ENCODE measurements at regions not wholly inside any gene's neighbourhood (a gene's known extent, or its start where the extent isn't known, plus 50 kb on each side); places are given as distances from the start of the nearest gene placed in this dataset.

DNA sequence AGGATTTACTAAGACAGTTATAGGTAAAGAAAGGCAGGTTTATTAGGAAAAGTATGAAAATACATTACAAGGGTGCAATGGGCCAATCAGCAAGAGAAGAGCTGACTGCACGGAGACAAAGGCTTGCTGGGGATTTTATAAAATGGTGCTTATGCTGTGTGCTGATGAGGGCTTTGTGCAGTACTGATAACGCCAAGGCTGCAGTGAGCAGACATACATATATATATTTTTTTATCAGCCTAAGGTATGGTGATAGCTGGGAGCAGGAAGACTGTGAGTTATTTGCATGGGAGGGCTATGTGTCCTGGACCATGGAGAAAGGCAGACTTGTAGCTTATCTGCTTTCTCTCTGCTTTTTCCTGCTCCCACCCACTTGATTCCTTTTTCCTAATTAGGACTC is 208.1 kb upstream of the ACTBL2 start:
- ChIA-PET POLR2A (no interaction called here), CTCF (interaction anchor here (1.4 kb wide), 1 partner anchor 393 kb away, joined by 4 read pairs; no protein-coding TSS in a partner anchor)

GRCh38 chr5:57687596-57687995 is 205.0 kb upstream of the ACTBL2 start:
- POLR2A ChIA-PET: no interaction called here
- CTCF ChIA-PET: no interaction called here
- Histone ChIP-seq H3K27me3 (ENCODE audit: control insufficient read depth, insufficient read depth, low read length) (no peaks in the 10 kb centered on the region), H3K27ac (ENCODE audit: low read depth, low read length) (no peak overlapping the region), H3K9me3 (ENCODE audit: control insufficient read depth, insufficient read depth, low read length) (no peaks in the 10 kb centered on the region), H3K4me3 (ENCODE audit: low read depth, low read length) (no peak overlapping the region)
- no peak for TF ChIP-seq CTCF (IDR thresholded peaks at IDR 0.05; ENCODE audit: low read depth, low read length)
- no peak for DNase-seq (ENCODE audit: low read depth, low spot score)

More for the DNA sequence above, 208.1 kb upstream of the ACTBL2 start:
- DNase-seq (ENCODE audit: low read depth, low spot score): no peak
- Histone ChIP-seq H3K4me3 (ENCODE audit: low read depth, low read length) (no peak overlapping the region), H3K27me3 (ENCODE audit: control insufficient read depth, insufficient read depth, low read length) (no peaks in the 10 kb centered on the region), H3K27ac (ENCODE audit: low read depth, low read length) (no peak overlapping the region), H3K9me3 (ENCODE audit: control insufficient read depth, insufficient read depth, low read length) (no peaks in the 10 kb centered on the region)
- TF ChIP-seq CTCF (IDR thresholded peaks at IDR 0.05; ENCODE audit: low read depth, low read length): no peak

- Histone ChIP-seq H3K4me3 (ENCODE audit: low read depth, low read length) (no peak overlapping the region), H3K27ac (ENCODE audit: low read depth, low read length) (no peak overlapping the region), H3K27me3 (ENCODE audit: control insufficient read depth, insufficient read depth, low read length) (no peaks in the 10 kb centered on the region), H3K9me3 (ENCODE audit: control insufficient read depth, insufficient read depth, low read length) (no peaks in the 10 kb centered on the region)
- CTCF ChIA-PET: no interaction called here
- DNase-seq (ENCODE audit: low read depth, low spot score): no peak
- POLR2A ChIA-PET: no interaction called here
- no peak for TF ChIP-seq CTCF (IDR thresholded peaks at IDR 0.05; ENCODE audit: low read depth, low read length)
These were observed 203.1 kb upstream of the ACTBL2 start for GRCh38 chr5:57685516-57686255.

DNA sequence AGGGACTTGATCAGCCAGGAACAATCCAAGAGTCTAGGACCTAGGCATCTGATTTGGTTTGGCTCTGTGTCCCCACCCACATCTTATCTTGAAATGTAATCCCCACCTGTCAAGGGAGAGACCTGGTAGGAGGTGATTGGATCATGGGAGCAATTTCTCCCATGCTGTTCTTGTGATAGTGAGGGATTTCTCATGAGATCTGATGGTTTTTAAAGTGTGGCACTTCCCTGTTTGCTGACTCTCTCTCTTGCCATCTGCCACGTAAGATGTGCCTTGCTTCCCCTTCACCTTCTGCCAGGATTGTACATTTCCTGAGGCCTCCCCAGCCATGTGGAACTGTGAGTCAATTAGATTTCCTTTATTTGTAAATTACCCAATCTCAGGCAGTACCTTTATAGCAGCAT is 201.7 kb upstream of the ACTBL2 start:
- H3K27me3 ChIP-seq (ENCODE audit: control insufficient read depth, insufficient read depth, low read length): no peaks in the 10 kb centered on the region
- ChIA-PET CTCF (no interaction called here), POLR2A (no interaction called here)
- no peak overlapping the region for H3K4me3 ChIP-seq (ENCODE audit: low read depth, low read length)
- DNase-seq (ENCODE audit: low read depth, low spot score): no peak
- no peak overlapping the region for H3K27ac ChIP-seq (ENCODE audit: low read depth, low read length)
- TF ChIP-seq CTCF (IDR thresholded peaks at IDR 0.05; ENCODE audit: low read depth, low read length): no peak
- H3K9me3 ChIP-seq (ENCODE audit: control insufficient read depth, insufficient read depth, low read length): no peaks in the 10 kb centered on the region

DNA sequence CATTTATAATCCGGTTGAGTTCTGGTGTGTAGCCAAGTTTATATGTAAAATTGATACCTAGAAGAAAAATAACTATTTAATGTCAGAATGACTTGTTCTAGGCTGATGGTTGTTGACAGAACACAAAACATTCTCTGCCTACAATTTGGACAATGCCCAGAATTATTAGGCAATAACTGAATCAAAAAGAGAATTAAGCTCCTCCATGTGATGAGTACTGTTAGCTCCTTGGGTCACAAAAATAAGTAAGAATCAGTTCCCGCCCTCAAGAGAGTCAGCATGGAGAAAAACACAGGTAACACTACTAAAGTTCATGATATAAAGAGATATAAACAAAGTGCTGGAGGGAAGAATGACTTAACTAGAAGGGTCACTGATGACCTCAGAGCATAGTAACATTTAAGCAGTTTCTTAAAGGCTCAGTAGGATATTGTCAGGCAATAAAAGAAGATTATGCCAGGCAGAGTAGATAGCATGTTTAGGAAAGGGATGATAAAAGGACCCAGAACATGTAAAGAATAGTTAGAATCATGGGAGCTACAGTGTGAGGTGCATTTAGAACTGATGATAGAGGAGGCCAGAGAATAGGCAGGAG is 200.5 kb upstream of the ACTBL2 start:
- DNase-seq (ENCODE audit: low read depth, low spot score): no peak
- Histone ChIP-seq H3K27ac (ENCODE audit: low read depth, low read length) (no peak overlapping the region), H3K4me3 (ENCODE audit: low read depth, low read length) (no peak overlapping the region), H3K9me3 (ENCODE audit: control insufficient read depth, insufficient read depth, low read length) (no peaks in the 10 kb centered on the region), H3K27me3 (ENCODE audit: control insufficient read depth, insufficient read depth, low read length) (no peaks in the 10 kb centered on the region)
- no peak for TF ChIP-seq CTCF (IDR thresholded peaks at IDR 0.05; ENCODE audit: low read depth, low read length)
- ChIA-PET CTCF (interaction anchor here (0.7 kb wide), 1 partner anchor 33 kb away, joined by 4 read pairs; no protein-coding TSS in a partner anchor), POLR2A (no interaction called here)
